WERI-Rb-1 (cell line): ENCODE measurements at regions not wholly inside any gene's neighbourhood (a gene's known extent, or its start where the extent isn't known, plus 50 kb on each side); places are given as distances from the start of the nearest gene placed in this dataset.

ENCODE experiments used
- DNase-seq: peaks from one replicate; pipeline ENCODE4 v3.0.0-alpha.2; 2020
- H3K27ac ChIP-seq: fragments of 250-450 bp; sonication (Bioruptor Pico); 2 replicates; pipeline ENCODE4 v1.5.1; 2020; ENCODE audit warnings: mild to moderate bottlenecking, moderate library complexity
- H3K27me3 ChIP-seq: fragments of 250-450 bp; sonication (Bioruptor Pico); 2 replicates; pipeline ENCODE4 v1.5.1; 2021; ENCODE audit warnings: mild to moderate bottlenecking, low read depth, moderate library complexity; ENCODE audit not compliant: insufficient read depth, severe bottlenecking
- H3K36me3 ChIP-seq: fragments of 250-450 bp; sonication (Bioruptor Pico); 2 replicates; pipeline ENCODE4 v1.5.1; 2020; ENCODE audit warnings: mild to moderate bottlenecking, moderate library complexity
- H3K4me3 ChIP-seq: 2 replicates; pipeline ENCODE4 v1.5.1; 2011; ENCODE audit warnings: low read depth, mild to moderate bottlenecking, control low read depth, low read length
- H3K9me3 ChIP-seq: fragments of 250-450 bp; sonication (Bioruptor Pico); 2 replicates; pipeline ENCODE4 v1.5.1; 2021; ENCODE audit warnings: mild to moderate bottlenecking, moderate library complexity; ENCODE audit not compliant: severe bottlenecking
- CTCF ChIP-seq: IDR thresholded peaks from 2 replicates; pipeline ENCODE4 v1.5.1; 2011; ENCODE audit warnings: low read depth, mild to moderate bottlenecking, control low read depth, inconsistent platforms, low read length

DNA sequence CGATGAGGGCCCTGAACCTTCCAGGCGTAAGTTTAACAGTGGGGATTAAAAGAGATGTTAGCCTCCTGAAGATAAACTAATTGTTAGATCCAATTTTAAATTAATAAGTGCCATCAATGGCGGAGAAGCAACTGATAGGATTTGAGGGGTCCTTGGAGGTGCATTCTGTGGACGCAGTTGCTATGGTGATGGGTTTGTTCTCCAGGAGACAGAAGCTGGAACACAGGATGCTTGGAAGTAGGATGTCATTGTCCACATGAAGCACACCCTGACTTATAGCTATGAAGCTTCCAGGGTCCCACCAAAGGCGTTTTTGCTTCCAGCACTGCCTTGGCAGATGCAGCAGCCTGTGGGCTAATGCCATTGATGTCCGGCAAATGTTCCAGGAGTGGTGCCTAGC, 331.0 kb upstream of the IL12A start:
- no peak for DNase-seq
- no peak for TF ChIP-seq CTCF
- H3K27me3 ChIP-seq: no peaks in the 10 kb centered on the region
- H3K36me3 ChIP-seq: no peaks in the 10 kb centered on the region
- H3K27ac ChIP-seq: no peak overlapping the region
- H3K9me3 ChIP-seq: peaks cover 5% of the 10 kb centered on the region
- no peak overlapping the region for H3K4me3 ChIP-seq

GRCh38 chr3:159660326-159660725, 328.3 kb upstream of the IL12A start:
- Histone ChIP-seq H3K4me3 (no peak overlapping the region), H3K36me3 (no peaks in the 10 kb centered on the region), H3K27me3 (no peaks in the 10 kb centered on the region), H3K27ac (no peak overlapping the region), H3K9me3 (peaks cover 5% of the 10 kb centered on the region)
- TF ChIP-seq CTCF: no peak
- DNase-seq: no peak

- Histone ChIP-seq H3K36me3 (no peaks in the 10 kb centered on the region), H3K4me3 (no peak overlapping the region), H3K9me3 (peaks cover 5% of the 10 kb centered on the region), H3K27me3 (no peaks in the 10 kb centered on the region), H3K27ac (no peak overlapping the region)
- TF ChIP-seq CTCF: no peak
- DNase-seq: no peak
These were observed 327.7 kb upstream of the IL12A start for GRCh38 chr3:159660901-159661300.

DNA sequence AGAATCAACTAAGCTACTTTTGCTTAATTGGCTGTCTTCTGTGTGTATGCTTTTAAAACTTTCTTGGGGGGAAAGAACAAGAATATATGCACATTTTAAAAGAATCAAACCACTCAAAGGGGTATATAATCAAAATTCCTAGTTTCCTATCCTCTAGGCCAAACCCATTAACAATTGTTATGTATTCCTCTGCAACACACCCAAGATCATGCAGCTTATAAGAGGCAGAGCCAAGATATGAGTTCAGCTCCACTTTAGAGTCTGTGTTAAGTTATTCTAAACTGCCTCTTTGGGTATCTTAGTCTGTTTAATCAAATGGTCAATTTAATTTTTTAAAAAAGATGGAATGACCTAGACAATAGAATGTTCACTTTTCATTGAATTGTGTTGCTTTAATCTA, 326.1 kb upstream of the IL12A start:
- Histone ChIP-seq H3K36me3 (no peaks in the 10 kb centered on the region), H3K27me3 (peaks cover 2% of the 10 kb centered on the region), H3K4me3 (no peak overlapping the region), H3K9me3 (peaks cover 5% of the 10 kb centered on the region), H3K27ac (no peak overlapping the region)
- no peak for TF ChIP-seq CTCF
- DNase-seq: no peak

DNA sequence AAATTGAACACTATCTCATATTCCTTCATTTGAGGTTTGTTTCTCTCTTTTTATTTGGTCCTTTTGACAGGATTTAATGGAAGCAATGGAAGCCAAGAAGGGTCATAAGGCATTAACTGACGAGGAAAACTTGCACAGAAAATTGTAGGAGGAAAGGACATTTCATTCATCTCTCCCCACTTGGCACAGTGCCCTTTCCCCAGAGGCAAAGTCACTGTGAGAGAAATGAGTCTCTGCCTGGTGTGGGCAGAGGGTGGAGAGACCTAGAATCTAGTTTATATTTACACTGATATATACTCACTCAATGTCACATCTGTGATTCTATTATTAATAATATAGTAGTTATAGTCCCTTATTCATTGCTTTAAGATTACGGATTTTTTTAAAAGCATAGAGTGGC, 324.6 kb upstream of the IL12A start:
- no peak for DNase-seq
- no peak overlapping the region for H3K27ac ChIP-seq
- peaks cover 4% of the 10 kb centered on the region for H3K27me3 ChIP-seq
- H3K36me3 ChIP-seq: no peaks in the 10 kb centered on the region
- H3K4me3 ChIP-seq: no peak overlapping the region
- TF ChIP-seq CTCF: no peak
- peaks cover 5% of the 10 kb centered on the region for H3K9me3 ChIP-seq

DNA sequence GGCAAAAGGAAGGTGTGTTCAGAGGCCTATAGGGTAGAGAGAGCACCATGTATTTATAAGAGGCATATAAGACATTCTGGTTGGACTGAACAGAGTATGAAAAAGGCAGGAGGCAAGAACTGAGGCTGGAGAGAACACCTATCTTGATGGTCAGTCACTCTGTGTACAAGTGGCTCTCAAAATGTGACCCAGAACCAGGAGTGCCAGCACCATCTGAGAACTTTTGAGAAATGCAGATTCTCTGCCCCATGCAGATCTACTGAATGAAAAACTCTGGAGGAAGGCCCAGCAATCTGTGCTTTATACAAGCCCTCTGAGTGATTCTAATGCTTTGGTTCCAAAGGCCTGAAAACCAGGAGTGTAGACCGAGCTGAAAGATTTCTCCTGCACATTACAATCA, 324.0 kb upstream of the IL12A start:
- Histone ChIP-seq H3K36me3 (no peaks in the 10 kb centered on the region), H3K9me3 (peaks cover 5% of the 10 kb centered on the region), H3K27me3 (peaks cover 4% of the 10 kb centered on the region), H3K4me3 (no peak overlapping the region), H3K27ac (no peak overlapping the region)
- DNase-seq: no peak
- TF ChIP-seq CTCF: no peak
